ENCODE measurements at regions not wholly inside any gene's neighbourhood (a gene's known extent, or its start where the extent isn't known, plus 50 kb on each side); places are given as distances from the start of the nearest gene placed in this dataset.

- ChIA-PET CTCF (no interaction called here), POLR2A (no interaction called here)
- no peak overlapping the region for H3K27ac ChIP-seq
- no peak overlapping the region for H3K4me3 ChIP-seq
- no peak for FAIRE-seq
- no peaks in the 10 kb centered on the region for H3K9me3 ChIP-seq
- ATAC-seq = no peak
- no peak for DNase-seq (ENCODE audit: low read depth in 1 of 2, low spot score in 1 of 2)
- WGBS (ENCODE audit: missing lambda C conversion rate) = 69% methylated on average over 12 of the region's 14 CpGs
- H3K4me2 ChIP-seq = no peak overlapping the region
- H3K4me1 ChIP-seq = no peaks in the 10 kb centered on the region
- no peak for TF ChIP-seq MAFK (IDR thresholded peaks at IDR 0.05; ENCODE audit: partially characterized antibody)
- TF ChIP-seq CBX8 (IDR thresholded peaks at IDR 0.05) = no peak
- TF ChIP-seq POLR2A (IDR thresholded peaks at IDR 0.05; ENCODE audit: low read length) = no peak
- no peak for TF ChIP-seq CTCF (IDR thresholded peaks at IDR 0.05)
- no peak for TF ChIP-seq CHD4 (IDR thresholded peaks at IDR 0.05; ENCODE audit: borderline replicate concordance)
- TF ChIP-seq EHMT2 (IDR thresholded peaks at IDR 0.05; ENCODE audit: low read depth) = no peak
- no peak for TF ChIP-seq RNF2 (IDR thresholded peaks at IDR 0.05; ENCODE audit: borderline replicate concordance, low read depth)
- TF ChIP-seq RCOR1 (IDR thresholded peaks at IDR 0.05; ENCODE audit: low read depth, low read length) = no peak
- no peak for TF ChIP-seq RAD21 (conservative IDR thresholded peaks at IDR 0.05 in 1 of 2, IDR thresholded peaks at IDR 0.05 in 1 of 2)
- no peak for TF ChIP-seq HOXB5 (CRISPR knock-in tag; IDR thresholded peaks at IDR 0.05)
- TF ChIP-seq ZSCAN20 (CRISPR knock-in tag; IDR thresholded peaks at IDR 0.05) = no peak
These were observed 214.4 kb downstream of the RAP2A start for GRCh38 chr13:97648171-97648880.

GRCh38 chr13:97648881-97649224 lies 214.9 kb downstream of the RAP2A start:
- ChIA-PET POLR2A (no interaction called here), CTCF (no interaction called here)
- TF ChIP-seq MYC (IDR thresholded peaks at IDR 0.05; ENCODE audit: borderline replicate concordance, low read length) (no peak), REST (IDR thresholded peaks at IDR 0.05) (no peak), ESRRA (IDR thresholded peaks at IDR 0.05; ENCODE audit: borderline replicate concordance, low read length) (no peak)
- Histone ChIP-seq H3K4me3 (no peak overlapping the region), H3K9me3 (no peaks in the 10 kb centered on the region), H3K4me2 (no peak overlapping the region), H3K4me1 (no peaks in the 10 kb centered on the region), H3K27ac (no peak overlapping the region)
- ATAC-seq = no peak
- DNase-seq (ENCODE audit: low read depth in 1 of 2, low spot score in 1 of 2) = no peak
- FAIRE-seq = no peak

- no peak for ATAC-seq
- no peak for TF ChIP-seq CHD2 (IDR thresholded peaks at IDR 0.05; ENCODE audit: low read length, partially characterized antibody)
- TF ChIP-seq ESRRA (IDR thresholded peaks at IDR 0.05; ENCODE audit: borderline replicate concordance, low read length) = no peak
- no peak for TF ChIP-seq RFX5 (IDR thresholded peaks at IDR 0.05)
- TF ChIP-seq SMC3 (IDR thresholded peaks at IDR 0.05) = no peak
- TF ChIP-seq TP53 (CRISPR knock-in tag; IDR thresholded peaks at IDR 0.05) = no peak
- TF ChIP-seq FOXS1 (CRISPR knock-in tag; IDR thresholded peaks at IDR 0.05) = no peak
- no peak for TF ChIP-seq CBX8 (IDR thresholded peaks at IDR 0.05)
- TF ChIP-seq BHLHE40 (IDR thresholded peaks at IDR 0.05; ENCODE audit: low read depth, low read length) = no peak
- TF ChIP-seq EHF (CRISPR knock-in tag; IDR thresholded peaks at IDR 0.05) = no peak
- TF ChIP-seq RARB (CRISPR knock-in tag; IDR thresholded peaks at IDR 0.05) = no peak
- TF ChIP-seq ZSCAN20 (CRISPR knock-in tag; IDR thresholded peaks at IDR 0.05) = no peak
- TF ChIP-seq FOSB (CRISPR knock-in tag; IDR thresholded peaks at IDR 0.05) = no peak
- TF ChIP-seq BCL3 (IDR thresholded peaks at IDR 0.05) = no peak
- no peak for TF ChIP-seq KDM1A (IDR thresholded peaks at IDR 0.05; ENCODE audit: low read depth)
- TF ChIP-seq HDAC2 (IDR thresholded peaks at IDR 0.05) = no peak
- no peak for TF ChIP-seq POLR2A (IDR thresholded peaks at IDR 0.05; ENCODE audit: low read length)
- no peak for TF ChIP-seq RNF2 (IDR thresholded peaks at IDR 0.05; ENCODE audit: borderline replicate concordance, low read depth)
- 40% methylated on average over 17 of the region's 17 CpGs for WGBS (ENCODE audit: missing lambda C conversion rate)
- CTCF ChIA-PET = no interaction called here
- FAIRE-seq = no peak
- POLR2A ChIA-PET = no interaction called here
- Histone ChIP-seq H3K4me2 (no peak overlapping the region), H3K9me3 (no peaks in the 10 kb centered on the region), H3K4me3 (no peak overlapping the region), H3K4me1 (no peaks in the 10 kb centered on the region), H3K27ac (no peak overlapping the region)
- no peak for DNase-seq (ENCODE audit: low read depth in 1 of 2, low spot score in 1 of 2)
These were observed 219.6 kb downstream of the RAP2A start for GRCh38 chr13:97653443-97654140.

All from A549 (cell line).